H1 (cell line): ENCODE measurements at regions not wholly inside any gene's neighbourhood (a gene's known extent, or its start where the extent isn't known, plus 50 kb on each side); places are given as distances from the start of the nearest gene placed in this dataset.

Experiments used
- ATF2 ChIP-seq: IDR thresholded peaks from 2 replicates; pipeline ENCODE4 v1.6.1; 2012; ENCODE audit warnings: low read length, inconsistent platforms
- CEBPB ChIP-seq: IDR thresholded peaks from 2 replicates; pipeline ENCODE4 v1.6.1; 2012; ENCODE audit warnings: low read depth, low read length
- CHD2 ChIP-seq: IDR thresholded peaks from 2 replicates; pipeline ENCODE4 v1.6.1; 2012; ENCODE audit warnings: low read length, improper control_type of control experiment
- CTCF ChIP-seq, 3 experiments: IDR thresholded peaks; 1 replicate in 2 of 3; 2 replicates in 1 of 3; pipeline versions ENCODE4 v1.5.1 to v1.6.1; 2011; ENCODE audit warnings: low read length in 3 of 3, mild to moderate bottlenecking in 3 of 3, inconsistent platforms in 2 of 3, low read depth in 1 of 3, moderate library complexity in 1 of 3; ENCODE audit not compliant: insufficient read depth in 1 of 3; ENCODE audit errors: control extremely low read depth in 1 of 3
- E2F6 ChIP-seq: IDR thresholded peaks from 2 replicates; pipeline ENCODE4 v1.6.1; 2012; ENCODE audit warnings: inconsistent platforms
- EP300 ChIP-seq, 2 experiments: IDR thresholded peaks; 1 replicate in 1 of 2; 2 replicates in 1 of 2; pipeline ENCODE4 v1.6.1; 2011 to 2012; ENCODE audit warnings: low read depth in 2 of 2, low read length in 2 of 2, mild to moderate bottlenecking in 2 of 2, borderline replicate concordance in 1 of 2, inconsistent platforms in 1 of 2, moderate library complexity in 1 of 2
- EZH2 ChIP-seq: fragments of 200-600 bp; sonication (generic); IDR thresholded peaks from 2 replicates; pipeline ENCODE4 v1.7.1; 2012; ENCODE audit warnings: low read depth, mild to moderate bottlenecking, moderate library complexity, low read length, inconsistent platforms; ENCODE audit not compliant: severe bottlenecking
- GABPA ChIP-seq: IDR thresholded peaks from 2 replicates; pipeline ENCODE4 v1.6.1; 2011; ENCODE audit warnings: mild to moderate bottlenecking, low read length, moderate library complexity, borderline replicate concordance; ENCODE audit not compliant: insufficient read depth
- NRF1 ChIP-seq: IDR thresholded peaks from 2 replicates; pipeline ENCODE4 v1.6.1; 2011; ENCODE audit warnings: mild to moderate bottlenecking, low read depth, low read length, improper control_type of control experiment
- POLR2AphosphoS5 ChIP-seq: IDR thresholded peaks from 2 replicates; pipeline ENCODE4 v1.6.1; 2011; ENCODE audit warnings: low read depth, low read length
- RBBP5 ChIP-seq: IDR thresholded peaks from 2 replicates; pipeline ENCODE4 v1.7.1; 2012; ENCODE audit warnings: low read depth, mild to moderate bottlenecking, inconsistent platforms, low read length, moderate library complexity, borderline replicate concordance
- SIN3A ChIP-seq, 2 experiments: IDR thresholded peaks in 1 of 2; conservative IDR thresholded peaks in 1 of 2; 2 replicates each; pipeline ENCODE4 v1.6.1; 2011 to 2012; ENCODE audit warnings: low read length in 2 of 2, improper control_type of control experiment in 1 of 2, low read depth in 1 of 2, mild to moderate bottlenecking in 1 of 2
- SP1 ChIP-seq: IDR thresholded peaks from 2 replicates; pipeline ENCODE4 v1.6.1; 2011; ENCODE audit warnings: low read depth, low read length

GRCh38 chr7:142356166-142356565 is 98.3 kb upstream of the PRSS58 start:
- TF ChIP-seq EP300 (IDR thresholded peaks at IDR 0.05; ENCODE audit: borderline replicate concordance in 1 of 2, low read depth in 2 of 2, low read length in 2 of 2) (no peak), SP1 (no peak), POLR2AphosphoS5 (no peak), CTCF (IDR thresholded peaks at IDR 0.05; ENCODE audit: control extremely low read depth in 1 of 3, insufficient read depth in 1 of 3, low read depth in 1 of 3, low read length in 3 of 3) (no peak), CHD2 (no peak), SIN3A (conservative IDR thresholded peaks at IDR 0.05 in 1 of 2, IDR thresholded peaks at IDR 0.05 in 1 of 2; ENCODE audit: low read depth in 1 of 2, low read length in 2 of 2) (no peak), ATF2 (no peak), GABPA (no peak), NRF1 (no peak), RBBP5 (no peak), E2F6 (no peak), CEBPB (no peak), EZH2 (no peak)
